ENCODE measurements at regions not wholly inside any gene's neighbourhood (a gene's known extent, or its start where the extent isn't known, plus 50 kb on each side); places are given as distances from the start of the nearest gene placed in this dataset.

GRCh38 chr2:23134726-23135125 lies 250.3 kb upstream of the KLHL29 start:
- TF ChIP-seq, protein P1, sequence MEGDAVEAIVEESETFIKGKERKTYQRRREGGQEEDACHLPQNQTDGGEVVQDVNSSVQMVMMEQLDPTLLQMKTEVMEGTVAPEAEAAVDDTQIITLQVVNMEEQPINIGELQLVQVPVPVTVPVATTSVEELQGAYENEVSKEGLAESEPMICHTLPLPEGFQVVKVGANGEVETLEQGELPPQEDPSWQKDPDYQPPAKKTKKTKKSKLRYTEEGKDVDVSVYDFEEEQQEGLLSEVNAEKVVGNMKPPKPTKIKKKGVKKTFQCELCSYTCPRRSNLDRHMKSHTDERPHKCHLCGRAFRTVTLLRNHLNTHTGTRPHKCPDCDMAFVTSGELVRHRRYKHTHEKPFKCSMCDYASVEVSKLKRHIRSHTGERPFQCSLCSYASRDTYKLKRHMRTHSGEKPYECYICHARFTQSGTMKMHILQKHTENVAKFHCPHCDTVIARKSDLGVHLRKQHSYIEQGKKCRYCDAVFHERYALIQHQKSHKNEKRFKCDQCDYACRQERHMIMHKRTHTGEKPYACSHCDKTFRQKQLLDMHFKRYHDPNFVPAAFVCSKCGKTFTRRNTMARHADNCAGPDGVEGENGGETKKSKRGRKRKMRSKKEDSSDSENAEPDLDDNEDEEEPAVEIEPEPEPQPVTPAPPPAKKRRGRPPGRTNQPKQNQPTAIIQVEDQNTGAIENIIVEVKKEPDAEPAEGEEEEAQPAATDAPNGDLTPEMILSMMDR (IDR thresholded peaks at IDR 0.05; ENCODE audit: insufficient read depth, low read length, poor library complexity, severe bottlenecking) = no peak
- no peak for TF ChIP-seq EZH2phosphoT487 (conservative IDR thresholded peaks at IDR 0.05; ENCODE audit: low read length)
